GM21723 (cell line): ENCODE measurements at regions not wholly inside any gene's neighbourhood (a gene's known extent, or its start where the extent isn't known, plus 50 kb on each side); places are given as distances from the start of the nearest gene placed in this dataset.

Experiments
- ATAC-seq: cut with Tn5 transposase; IDR thresholded peaks from one replicate; pipeline ENCODE4 v1.9.1; 2021; ENCODE audit warnings: mild to moderate bottlenecking, moderate library complexity; ENCODE audit not compliant: unreplicated experiment

DNA sequence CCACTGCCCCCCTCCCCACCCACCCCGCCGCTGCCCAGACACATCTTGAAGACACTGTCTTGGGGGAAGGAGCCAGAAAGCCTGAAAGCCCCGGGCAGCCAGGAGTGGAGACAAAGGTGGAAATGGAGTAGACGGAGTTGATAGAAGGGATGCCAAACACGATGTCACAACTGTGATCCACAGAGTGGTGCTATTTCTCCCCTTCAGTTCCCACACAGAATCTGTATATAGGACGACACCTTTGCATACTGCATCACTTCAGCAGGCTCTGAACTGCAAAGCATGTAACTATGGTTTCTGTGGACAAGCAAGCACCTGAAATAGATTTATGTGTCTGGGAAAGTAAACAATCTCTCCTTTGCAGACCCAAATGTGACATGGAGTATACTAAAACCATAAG, 56.4 kb upstream of the F13A1 start:
- no peak for ATAC-seq

DNA sequence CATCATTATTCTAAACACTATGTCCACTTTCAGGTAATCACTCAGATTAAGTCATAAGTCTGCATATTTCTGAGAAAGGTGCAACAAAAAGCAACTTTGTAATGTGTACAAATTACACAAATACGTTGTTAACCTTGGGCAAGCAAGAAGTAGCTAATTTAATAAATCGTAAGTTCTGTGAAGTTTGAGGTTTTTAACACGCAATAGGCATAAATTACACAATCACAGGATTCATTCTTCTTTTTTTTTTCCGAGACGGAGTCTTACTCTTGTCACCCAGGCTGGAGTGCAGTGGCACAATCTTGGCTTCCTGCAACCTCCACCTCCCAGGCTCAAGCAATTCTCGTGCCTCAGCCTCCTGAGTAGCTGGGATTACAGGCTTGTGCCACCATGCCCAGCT, 57.2 kb upstream of the F13A1 start:
- ATAC-seq = no peak

DNA sequence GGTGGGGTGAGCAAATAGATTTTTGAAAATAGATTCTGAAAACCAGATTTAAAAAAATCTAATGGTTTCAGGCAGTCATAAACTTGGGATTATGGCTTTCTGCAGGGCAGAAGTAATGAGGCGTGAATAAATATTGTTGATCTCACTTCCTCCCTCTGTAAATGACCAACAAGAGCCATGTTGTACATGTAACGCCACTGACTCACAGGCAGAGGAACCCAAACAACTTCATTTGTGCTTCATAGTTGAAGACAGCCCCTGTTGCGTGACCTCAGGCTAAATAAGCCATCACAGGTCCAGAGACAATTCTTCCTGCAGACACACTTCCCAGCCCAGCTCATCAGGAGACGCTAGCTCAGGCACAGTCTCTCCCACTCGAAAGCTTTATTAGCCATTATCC, 59.1 kb upstream of the F13A1 start:
- ATAC-seq = no peak

DNA sequence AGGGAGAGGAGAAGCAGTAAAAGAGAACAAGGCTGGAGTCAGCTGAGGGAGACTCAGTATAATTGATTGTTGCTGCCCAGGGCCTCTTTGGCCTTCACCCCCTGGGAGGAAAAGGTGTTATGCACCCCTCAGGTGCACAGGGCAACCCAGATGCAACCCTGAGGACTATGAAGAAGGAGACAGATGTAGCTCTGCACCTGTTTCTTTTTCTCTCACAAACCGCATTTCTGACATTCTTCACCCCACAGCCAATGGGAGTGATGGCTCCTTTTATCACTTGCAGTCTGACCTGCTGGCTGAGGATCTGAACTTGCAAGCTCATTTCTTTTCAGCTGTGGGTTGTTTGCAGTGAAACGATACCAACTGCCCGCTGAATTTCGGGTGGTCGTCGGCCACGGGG, 64.1 kb upstream of the F13A1 start:
- ATAC-seq = no peak

DNA sequence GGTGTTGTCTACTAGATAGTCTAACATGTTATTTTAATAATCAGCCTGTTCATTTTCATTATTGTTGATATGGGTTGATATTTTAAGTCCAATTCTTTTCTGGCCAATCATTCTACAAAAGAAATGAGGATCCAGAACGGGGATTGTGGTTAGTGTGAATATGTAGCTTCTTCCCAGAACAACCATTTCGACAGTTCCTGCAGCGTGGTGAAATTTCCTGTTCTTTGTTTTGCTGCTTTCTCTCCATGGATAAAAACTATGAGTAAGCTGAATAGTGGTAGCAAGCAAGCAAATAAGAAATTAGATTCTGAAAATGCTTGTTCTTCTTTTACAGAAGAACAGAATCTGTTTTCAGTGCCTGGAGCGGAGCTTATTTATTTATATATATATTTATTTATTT, 65.5 kb upstream of the F13A1 start:
- ATAC-seq = no peak

DNA sequence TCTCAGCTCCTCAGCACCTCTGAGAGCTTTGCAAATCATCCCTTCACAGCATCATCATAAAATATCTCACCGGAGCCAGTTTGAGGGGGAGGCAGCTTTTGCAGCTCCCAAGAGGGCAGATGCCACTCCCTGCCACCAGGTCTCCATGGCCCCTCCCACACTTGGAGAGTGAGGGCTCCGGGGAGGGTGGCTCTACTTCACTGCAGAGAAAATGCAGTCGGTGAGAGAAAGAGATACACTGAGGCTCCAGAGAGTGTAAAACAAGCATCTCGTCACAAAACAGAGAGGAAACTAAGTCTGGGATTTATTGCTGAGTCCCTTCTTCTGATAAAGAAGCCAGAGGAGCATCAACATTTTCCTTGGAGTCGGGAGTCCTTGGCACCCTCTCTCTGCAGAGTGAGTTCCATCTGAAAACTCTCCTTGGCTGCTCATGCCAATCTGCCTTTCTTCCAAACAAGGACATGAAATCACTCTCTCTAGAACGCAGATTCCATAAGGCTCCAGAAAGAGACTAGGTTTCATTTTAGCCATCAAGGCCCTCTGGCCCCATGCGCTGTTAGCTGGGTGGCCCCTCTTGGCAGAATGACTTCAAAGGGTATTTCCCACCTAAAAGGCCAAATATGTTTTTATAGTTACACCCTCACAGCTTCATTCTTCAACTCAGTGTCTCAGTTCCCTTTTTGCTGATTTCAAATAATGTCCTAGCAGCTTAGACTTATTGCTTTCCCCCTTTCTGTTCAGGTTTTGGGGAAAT, 70.6 kb upstream of the F13A1 start:
- peak; percentile 73 for ATAC-seq

DNA sequence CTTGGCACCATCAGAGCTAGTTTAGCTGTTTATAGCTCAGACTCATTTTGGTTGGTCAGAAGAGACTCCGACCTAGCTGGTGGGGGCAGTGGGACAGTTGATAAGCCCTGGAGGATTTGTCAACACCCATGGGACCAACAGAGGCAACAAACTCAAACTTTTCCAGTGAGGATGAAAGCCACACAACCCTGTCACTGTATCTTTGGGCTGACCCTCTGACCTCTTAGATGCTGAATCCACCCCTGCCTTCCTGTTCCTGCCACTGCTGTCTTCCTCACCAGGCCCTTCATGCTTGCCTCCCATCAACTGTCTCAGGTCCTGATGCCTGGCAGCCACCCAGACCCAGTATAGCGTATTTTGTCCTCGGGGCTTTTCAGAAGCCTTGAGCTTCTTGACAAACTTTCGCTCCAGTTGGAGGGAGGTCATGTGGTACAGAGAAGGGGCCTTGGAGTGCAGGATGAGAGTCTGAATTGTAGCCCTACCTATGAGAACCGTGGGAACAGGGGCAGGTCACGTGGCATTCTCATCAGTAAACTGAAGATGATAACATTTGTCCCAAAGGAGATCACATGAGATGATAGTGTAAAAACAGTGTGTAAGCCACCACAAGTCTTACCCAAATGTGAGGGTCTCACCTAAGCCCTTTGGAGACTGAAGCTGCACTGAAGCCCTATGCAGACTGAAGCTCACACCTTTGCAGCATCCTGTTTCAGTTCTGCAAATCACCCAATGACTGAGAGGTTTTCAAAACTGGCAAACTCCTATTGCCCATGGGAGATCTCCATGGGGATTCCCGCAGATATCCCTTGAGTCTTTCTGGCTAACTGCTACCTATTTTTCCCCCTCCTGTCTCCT, 72.0 kb upstream of the F13A1 start:
- peak; percentile 73 for ATAC-seq

DNA sequence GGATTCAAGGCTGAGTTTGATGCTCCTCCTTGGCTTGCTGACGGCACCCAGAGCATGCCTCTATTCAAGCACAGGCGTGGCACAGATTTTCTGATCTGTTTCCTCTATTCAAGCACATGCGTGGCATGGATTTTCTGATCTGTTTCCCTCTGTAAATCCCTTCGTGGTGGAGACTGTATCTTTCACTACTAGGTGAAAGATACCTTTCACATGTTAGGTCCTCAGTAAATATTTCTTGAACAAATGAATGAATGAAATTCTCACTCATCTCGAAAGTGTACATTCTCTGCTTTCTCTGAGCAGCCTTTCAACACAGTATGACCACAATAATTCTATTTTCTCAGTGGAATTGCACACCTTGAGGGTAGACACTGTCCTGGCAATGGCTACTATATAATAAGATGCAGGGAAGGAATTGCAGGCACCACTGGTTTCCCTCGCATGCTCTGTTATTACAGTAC, 72.6 kb upstream of the F13A1 start:
- ATAC-seq = peak; percentile 21

DNA sequence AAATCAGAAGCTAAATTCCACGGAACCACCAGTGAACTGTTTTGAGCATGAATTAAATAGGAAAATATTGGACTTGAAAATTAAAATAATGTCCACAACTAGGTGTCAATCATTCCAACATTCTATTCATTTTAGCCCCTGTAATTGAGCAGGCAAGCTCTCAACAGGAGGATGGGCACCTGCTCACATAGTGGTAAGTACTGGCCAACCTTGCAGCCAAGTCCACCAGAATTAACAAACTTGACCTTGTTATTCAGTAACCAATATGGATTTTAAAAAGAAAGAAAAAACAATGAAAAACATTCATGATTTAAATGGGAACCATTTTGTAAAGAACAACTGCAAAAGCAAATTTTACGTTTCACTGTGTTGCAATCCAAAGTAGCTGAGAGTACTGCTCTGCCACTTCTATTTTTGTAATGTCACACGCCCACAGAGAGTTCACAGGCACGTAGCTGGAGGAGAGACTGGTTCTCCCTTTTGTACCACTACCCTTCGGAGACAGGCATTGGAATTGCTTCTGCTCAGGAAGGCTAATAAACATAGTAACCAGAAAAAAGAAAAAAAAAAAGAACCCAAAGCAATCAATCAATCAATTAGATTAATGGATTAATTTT, 75.2 kb upstream of the F13A1 start:
- no peak for ATAC-seq

DNA sequence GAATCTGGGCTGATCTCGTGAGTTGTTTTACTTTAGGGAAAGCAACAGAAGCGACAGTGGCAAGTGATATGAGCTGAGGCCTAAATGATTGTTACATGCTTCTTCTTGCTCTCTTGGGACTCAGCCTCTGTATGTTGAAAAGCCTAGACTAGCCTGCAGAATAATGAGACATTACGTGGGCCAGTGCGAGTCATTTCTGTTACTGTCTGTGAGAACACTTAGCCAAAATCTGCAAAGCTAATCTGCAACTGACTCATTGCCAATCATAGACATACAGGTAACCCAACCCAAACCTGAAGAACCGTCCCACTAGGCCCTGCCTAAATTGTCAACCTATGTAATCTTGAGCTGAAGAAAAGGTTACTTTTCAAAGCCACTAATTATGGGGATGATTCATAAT, 77.4 kb upstream of the F13A1 start:
- no peak for ATAC-seq

DNA sequence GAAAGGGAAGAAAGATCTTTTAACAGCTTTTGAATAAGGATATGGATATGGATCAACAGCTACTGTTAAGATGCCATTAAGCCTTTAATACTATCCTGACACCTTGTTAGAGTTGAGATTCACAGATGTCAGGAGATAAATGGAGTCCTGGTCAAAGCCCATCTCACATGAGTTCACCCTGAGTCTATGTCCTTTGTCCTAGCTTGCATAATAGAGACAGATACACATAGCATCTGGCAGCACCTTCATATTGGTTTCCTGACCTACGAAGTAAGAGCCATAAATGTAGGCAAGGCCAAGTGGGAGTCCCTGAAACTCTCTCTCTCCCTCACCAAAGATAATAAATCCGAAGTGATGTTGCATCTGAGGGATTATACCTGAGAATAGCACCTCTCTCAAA, 79.1 kb upstream of the F13A1 start:
- ATAC-seq = no peak

DNA sequence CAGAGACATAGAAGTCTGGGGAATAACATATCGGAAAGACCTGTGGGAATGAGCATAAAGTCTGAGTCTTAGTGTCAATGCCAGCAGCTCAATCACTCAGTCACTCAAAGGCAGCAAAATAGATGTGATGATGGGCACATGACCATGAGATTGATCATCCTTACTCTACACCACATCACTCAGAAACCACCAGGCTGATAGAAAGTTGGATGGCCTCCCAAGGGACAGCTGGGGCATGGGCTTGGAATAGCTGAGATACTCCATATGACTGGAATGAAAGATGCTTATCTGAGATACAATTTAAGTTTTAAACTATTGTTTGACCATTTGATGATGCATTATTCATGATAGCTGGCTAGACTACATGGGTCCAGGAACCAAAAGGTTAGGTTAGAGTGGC, 80.9 kb upstream of the F13A1 start:
- ATAC-seq = no peak

DNA sequence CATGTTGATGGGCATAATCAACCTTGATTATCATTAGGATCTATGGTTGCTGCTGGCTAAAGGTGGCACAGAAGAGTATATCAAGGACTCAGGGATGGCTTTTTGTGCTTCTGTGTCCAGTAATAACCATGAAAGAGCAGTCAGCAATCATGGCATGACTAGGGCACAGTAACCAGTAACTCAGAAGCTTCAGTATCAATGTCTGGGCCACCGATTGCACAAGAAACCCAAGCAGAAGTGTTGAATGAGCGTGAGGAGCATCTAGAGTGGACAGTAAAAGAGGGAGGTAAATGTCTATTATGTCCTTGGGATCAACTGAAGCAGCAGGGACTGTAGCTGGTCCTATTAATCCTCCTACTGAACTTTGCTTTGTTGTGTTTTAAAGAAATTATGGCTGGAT, 81.5 kb upstream of the F13A1 start:
- no peak for ATAC-seq

DNA sequence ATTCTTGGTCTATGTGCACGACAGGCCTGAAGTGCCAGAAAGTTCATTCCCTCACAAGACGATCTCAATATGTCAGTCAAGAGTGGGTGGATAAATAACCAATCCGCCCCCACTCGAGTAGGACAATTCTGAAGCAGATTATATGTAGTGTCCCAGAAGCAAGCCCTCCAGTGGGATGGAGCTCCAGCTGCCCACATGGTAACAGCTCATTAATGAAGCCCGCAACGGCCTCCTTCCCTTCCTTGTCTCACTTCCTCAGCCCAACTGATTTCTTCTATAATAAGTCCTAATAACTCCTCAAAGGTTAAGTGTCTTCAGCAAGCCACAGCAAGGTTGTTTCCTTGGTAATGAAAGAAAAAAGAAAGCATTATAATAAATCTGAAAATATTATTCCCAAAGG, 82.1 kb upstream of the F13A1 start:
- ATAC-seq = no peak

DNA sequence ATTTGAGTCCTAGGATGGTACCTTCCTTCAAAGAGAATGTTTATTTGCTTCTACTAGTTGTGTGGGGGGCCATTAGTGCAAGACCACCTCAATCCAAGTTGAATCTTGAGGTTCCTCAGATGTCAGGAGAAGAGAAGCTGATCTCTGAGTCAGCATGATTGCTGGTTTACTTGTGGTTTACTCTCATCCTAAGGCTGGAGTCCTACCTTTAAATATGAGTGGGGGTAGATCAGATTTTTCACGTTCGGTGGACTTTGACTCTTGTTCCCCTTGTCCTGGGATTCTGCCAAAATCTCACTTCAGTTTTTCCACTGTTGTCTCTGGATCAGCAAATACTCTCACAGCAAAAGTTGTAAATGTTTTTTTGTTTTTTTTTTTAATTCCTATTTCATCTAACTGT, 84.6 kb upstream of the F13A1 start:
- ATAC-seq = no peak

DNA sequence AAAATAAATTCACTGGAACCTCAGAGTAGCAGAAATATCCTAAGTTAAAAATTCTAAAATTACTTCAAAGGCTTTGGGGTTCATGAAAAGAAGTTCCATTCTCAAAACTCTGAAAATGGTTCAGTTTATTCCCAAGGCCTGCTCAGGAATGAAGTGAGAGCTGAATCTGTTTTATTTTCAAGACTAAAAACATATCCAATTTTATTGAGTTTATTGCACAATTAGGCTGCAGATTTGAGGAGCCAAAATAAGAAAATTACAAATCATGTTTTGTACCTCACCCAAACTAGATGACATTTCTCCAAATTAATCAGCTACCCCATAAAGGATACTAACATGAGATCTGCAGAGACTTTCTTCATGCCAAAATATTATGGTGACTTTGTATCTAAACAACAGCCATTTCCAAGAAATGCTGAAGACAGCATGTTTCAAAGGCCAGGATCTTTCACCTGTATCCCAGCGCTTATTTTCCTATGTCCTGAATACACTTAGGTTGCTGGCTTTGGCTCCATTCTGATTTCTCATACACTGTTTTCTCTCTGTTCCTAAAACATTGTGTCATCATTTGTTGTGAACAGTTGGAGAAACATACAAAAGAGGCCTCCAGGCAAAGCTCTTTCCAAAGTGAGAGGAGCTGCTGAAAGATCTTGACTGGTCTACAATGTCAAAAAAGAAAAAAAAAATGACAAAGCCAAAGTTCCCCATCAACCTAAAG, 85.7 kb upstream of the F13A1 start:
- ATAC-seq = no peak

DNA sequence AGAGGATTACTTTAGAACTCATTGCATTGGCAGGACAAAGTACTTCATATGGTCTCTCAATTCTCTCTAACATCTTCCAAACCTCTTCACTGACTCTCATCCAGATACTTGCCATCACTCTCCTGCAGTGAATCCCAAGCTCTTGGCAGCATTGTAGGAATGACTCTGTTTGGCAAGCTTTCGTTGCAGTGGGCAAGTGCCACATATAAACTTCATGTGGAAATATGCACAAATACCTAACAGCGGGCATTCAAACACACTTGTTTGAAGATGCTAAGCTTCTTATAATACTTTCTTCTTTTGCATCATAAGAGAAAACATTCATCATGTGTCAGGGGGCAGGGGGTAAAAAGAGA, 86.2 kb upstream of the F13A1 start:
- no peak for ATAC-seq

DNA sequence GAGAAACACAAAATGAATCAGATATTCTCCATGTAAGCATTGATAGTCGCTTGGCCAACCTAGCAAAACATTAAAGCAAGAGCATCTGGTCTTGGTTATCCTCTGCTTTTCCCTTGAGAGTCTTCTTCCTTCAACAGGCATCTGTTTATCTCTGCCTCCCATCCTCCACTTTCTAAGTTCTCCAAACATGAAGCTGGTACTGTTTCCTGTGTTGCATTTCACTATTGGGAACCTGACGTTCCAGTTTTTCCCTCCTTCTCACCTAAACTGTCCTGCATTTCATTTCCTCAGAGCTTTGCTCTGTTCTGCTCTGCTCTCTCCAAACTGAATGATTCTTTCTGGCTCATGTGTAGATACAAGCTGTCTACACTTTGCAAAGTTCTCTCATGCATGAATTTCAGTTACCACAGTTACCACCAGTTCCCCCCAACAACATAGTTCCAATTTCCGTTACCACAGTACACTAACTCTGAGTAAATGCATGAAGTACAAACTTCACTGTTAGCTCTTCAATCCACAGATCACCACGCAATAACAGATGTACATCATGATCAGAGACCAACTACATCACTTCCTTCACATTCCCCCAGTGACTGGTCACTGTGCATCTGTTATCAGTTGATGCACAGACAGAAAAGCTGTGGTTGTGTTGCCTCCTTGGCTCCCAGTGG, 86.7 kb upstream of the F13A1 start:
- peak; percentile 98 for ATAC-seq

DNA sequence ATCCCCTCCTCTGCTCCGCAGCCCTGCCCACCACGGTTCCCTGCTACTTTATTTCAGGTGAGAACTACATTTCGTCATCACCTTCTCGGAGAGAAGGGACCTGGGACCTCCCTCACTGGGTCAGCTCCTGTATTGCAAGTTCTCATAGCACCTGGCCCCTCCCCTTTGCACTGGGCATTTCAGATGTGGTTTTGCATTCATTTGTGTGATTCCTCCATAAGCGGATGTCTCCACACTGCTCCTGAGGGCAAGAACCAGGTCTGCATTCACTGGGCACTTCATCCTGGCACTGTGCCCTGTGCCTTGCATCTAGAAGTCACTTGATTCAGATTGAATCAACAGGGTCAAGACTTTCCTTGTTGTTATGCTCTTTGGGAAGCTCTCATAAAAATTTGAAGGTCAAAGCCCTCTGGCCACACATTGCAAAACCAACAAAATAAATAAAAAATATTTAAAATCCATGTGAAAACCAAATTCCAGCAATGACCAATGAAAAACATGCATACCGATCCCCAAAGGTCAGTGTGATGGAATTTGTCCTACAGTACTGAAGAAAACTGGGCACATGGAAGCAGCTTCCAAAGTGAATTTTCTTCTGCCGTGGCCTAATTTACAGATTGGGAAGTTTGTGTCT, 89.1 kb upstream of the F13A1 start:
- ATAC-seq = no peak

DNA sequence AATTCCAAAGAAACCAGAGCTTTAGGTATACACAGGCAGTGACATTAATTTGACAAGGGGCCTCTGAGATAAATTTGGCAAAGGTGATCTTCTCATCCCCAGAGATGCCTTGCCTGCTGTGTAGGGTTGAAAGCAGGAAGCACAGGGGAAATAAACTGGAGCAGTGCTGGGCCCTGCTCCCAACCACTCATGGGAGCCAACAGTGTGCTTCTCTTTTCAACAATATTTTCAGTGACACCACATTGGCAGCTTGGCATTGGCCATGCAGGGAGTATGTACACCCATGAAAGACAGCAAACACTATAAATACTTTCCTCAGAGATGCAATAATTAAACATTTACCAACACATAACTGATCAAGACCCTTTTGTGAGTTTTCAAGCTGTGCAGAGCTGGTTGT, 90.7 kb upstream of the F13A1 start:
- no peak for ATAC-seq
